ENCODE measurements at regions not wholly inside any gene's neighbourhood (a gene's known extent, or its start where the extent isn't known, plus 50 kb on each side); places are given as distances from the start of the nearest gene placed in this dataset.

DNA sequence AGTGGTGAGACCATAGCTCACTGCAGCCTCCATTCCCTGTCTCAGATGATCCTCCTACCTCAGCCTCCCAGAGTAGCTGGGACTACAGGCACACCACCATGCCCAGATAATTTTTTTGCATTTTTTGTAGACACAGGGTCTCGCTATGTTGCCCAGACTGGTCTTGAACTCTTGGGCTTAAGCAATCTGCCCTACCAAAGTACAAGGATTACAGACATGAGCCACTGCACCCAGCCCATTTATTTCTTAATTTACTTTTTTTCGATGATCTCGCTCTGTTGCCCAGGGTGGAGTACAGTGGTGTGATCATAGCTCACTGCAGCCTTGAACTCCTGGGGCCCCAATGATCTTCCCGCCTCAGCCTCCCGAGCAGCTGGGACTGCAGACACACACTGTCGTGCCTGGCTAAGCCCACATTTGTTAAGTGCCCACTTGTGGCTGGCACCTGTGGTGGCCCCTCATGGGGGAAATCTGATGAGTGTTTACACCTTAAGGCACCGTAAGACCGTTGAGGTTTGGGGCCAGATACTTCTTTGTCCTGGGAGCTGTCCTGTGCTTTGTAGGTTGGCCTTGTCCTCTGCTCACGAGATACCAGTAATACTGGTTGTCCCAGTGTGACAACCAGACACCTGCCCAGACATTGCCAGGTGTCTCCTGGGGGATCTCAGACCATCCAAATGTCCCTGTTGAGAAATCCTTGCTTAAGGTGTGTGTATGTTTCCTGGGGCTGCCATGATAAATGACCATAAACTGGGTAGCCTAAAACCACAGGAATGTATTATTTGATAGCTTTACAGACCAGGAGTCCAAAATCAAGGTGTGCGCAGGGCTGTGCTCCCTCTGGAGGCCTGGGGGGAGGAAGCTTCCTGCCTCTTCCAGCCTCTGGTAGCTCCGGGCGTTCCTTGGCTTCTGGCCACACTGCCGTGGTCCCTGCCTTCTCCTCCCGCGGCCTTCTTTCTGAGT, 141.4 kb upstream of the GSE1 start (continued):
- TF ChIP-seq ZNF670 (CRISPR knock-in tag; IDR thresholded peaks at IDR 0.05; ENCODE audit: borderline replicate concordance) (no peak), LRRFIP1 (CRISPR knock-in tag; conservative IDR thresholded peaks at IDR 0.05) (no peak), ZNF224 (CRISPR knock-in tag; IDR thresholded peaks at IDR 0.05) (no peak), ZBTB4 (CRISPR knock-in tag; IDR thresholded peaks at IDR 0.05; ENCODE audit: borderline replicate concordance) (no peak), TAF15 (IDR thresholded peaks at IDR 0.05; ENCODE audit: low read depth, low read length, poor library complexity, severe bottlenecking) (no peak)
- TF ChIP-seq, protein P1, sequence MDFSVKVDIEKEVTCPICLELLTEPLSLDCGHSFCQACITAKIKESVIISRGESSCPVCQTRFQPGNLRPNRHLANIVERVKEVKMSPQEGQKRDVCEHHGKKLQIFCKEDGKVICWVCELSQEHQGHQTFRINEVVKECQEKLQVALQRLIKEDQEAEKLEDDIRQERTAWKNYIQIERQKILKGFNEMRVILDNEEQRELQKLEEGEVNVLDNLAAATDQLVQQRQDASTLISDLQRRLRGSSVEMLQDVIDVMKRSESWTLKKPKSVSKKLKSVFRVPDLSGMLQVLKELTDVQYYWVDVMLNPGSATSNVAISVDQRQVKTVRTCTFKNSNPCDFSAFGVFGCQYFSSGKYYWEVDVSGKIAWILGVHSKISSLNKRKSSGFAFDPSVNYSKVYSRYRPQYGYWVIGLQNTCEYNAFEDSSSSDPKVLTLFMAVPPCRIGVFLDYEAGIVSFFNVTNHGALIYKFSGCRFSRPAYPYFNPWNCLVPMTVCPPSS (IDR thresholded peaks at IDR 0.05) = no peak
- TF ChIP-seq, protein P2, sequence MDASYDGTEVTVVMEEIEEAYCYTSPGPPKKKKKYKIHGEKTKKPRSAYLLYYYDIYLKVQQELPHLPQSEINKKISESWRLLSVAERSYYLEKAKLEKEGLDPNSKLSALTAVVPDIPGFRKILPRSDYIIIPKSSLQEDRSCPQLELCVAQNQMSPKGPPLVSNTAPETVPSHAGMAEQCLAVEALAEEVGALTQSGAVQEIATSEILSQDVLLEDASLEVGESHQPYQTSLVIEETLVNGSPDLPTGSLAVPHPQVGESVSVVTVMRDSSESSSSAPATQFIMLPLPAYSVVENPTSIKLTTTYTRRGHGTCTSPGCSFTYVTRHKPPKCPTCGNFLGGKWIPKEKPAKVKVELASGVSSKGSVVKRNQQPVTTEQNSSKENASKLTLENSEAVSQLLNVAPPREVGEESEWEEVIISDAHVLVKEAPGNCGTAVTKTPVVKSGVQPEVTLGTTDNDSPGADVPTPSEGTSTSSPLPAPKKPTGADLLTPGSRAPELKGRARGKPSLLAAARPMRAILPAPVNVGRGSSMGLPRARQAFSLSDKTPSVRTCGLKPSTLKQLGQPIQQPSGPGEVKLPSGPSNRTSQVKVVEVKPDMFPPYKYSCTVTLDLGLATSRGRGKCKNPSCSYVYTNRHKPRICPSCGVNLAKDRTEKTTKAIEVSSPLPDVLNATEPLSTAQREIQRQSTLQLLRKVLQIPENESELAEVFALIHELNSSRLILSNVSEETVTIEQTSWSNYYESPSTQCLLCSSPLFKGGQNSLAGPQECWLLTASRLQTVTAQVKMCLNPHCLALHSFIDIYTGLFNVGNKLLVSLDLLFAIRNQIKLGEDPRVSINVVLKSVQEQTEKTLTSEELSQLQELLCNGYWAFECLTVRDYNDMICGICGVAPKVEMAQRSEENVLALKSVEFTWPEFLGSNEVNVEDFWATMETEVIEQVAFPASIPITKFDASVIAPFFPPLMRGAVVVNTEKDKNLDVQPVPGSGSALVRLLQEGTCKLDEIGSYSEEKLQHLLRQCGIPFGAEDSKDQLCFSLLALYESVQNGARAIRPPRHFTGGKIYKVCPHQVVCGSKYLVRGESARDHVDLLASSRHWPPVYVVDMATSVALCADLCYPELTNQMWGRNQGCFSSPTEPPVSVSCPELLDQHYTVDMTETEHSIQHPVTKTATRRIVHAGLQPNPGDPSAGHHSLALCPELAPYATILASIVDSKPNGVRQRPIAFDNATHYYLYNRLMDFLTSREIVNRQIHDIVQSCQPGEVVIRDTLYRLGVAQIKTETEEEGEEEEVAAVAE (CRISPR knock-in tag; IDR thresholded peaks at IDR 0.05; ENCODE audit: borderline replicate concordance) = no peak
